Endothelial cell of umbilical vein (primary cell): ENCODE measurements at regions not wholly inside any gene's neighbourhood (a gene's known extent, or its start where the extent isn't known, plus 50 kb on each side); places are given as distances from the start of the nearest gene placed in this dataset.

Experiments
- BruUV-seq: library from RNA; stranded (reverse); fragments of 400-500 nt; replicated peaks from 2 replicates; lab custom pipeline; 2021; lab: Mats Ljungman, UMichigan
- CTCF ChIA-PET: fragments of 300-600, 350-600 bp; sonication (Branson Sonifier 250); formaldehyde crosslinking; loops from one replicate; lab custom pipeline; 2021; ENCODE audit warnings: antibody characterized with exemption, inconsistent platforms; lab: Charles Lee
- POLR2A ChIA-PET: fragments of 300-600, 350-600 bp; sonication (Branson Sonifier 250); formaldehyde crosslinking; loops from one replicate; lab custom pipeline; 2021; ENCODE audit warnings: antibody characterized with exemption, inconsistent platforms; lab: Charles Lee
- DNase-seq: peaks from one replicate; pipeline ENCODE4 v3.0.0-alpha.2; 2011; ENCODE audit warnings: low read depth, low spot score
- FAIRE-seq: peaks from 2 replicates; lab custom pipeline; 2011; peaks lifted over from hg19 to GRCh38; lab: Jason Lieb, UNC
- H2AFZ ChIP-seq: 2 replicates; pipeline ENCODE4 v1.6.0; 2012; ENCODE audit warnings: low read depth, low read length, control low read depth, inconsistent platforms
- H3K27ac ChIP-seq: 2 replicates; pipeline ENCODE4 v1.5.1; 2011; ENCODE audit warnings: low read depth, mild to moderate bottlenecking, control low read depth, low read length, moderate library complexity; ENCODE audit not compliant: insufficient read depth
- H3K27me3 ChIP-seq, 2 experiments: 2 replicates each; pipeline versions ENCODE4 v1.6.0 to v1.6.1; 2011; ENCODE audit warnings: low read length in 2 of 2, mixed read lengths in 1 of 2; ENCODE audit not compliant: control insufficient read depth in 2 of 2, insufficient read depth in 2 of 2
- H3K36me3 ChIP-seq, 2 experiments: 2 replicates in 1 of 2; 3 replicates in 1 of 2; pipeline ENCODE4 v1.5.1; 2011; ENCODE audit warnings: low read length in 2 of 2, mild to moderate bottlenecking in 1 of 2, moderate library complexity in 1 of 2; ENCODE audit not compliant: control insufficient read depth in 2 of 2, insufficient read depth in 2 of 2; ENCODE audit errors: extremely low read depth in 1 of 2
- H3K4me1 ChIP-seq: 3 replicates; pipeline ENCODE4 v1.5.1; 2011; ENCODE audit warnings: mild to moderate bottlenecking, low read length; ENCODE audit not compliant: control insufficient read depth, insufficient read depth; ENCODE audit errors: extremely low read depth
- H3K4me2 ChIP-seq: 2 replicates; pipeline ENCODE4 v1.6.1; 2011; ENCODE audit warnings: low read length, control low read depth, mixed read lengths; ENCODE audit not compliant: insufficient read depth
- H3K4me3 ChIP-seq, 3 experiments: fragments of 200-600 bp in 1 of 3; sonication (generic), shearing (Covaris generic) in 1 of 3; replicated peaks in 1 of 3; 2 replicates each; pipeline ENCODE4 v1.5.1; 2011 to 2016; ENCODE audit warnings: control low read depth in 3 of 3, low read length in 3 of 3, mild to moderate bottlenecking in 2 of 3, inconsistent platforms in 1 of 3, low read depth in 1 of 3, moderate library complexity in 1 of 3; ENCODE audit not compliant: insufficient read depth in 1 of 3
- H3K79me2 ChIP-seq: 2 replicates; pipeline ENCODE4 v1.6.0; 2012; ENCODE audit warnings: low read length, inconsistent platforms; ENCODE audit not compliant: control insufficient read depth, insufficient read depth
- H3K9ac ChIP-seq: replicated peaks from 2 replicates; pipeline ENCODE3; 2011; ENCODE audit warnings: low read length, control low read depth; ENCODE audit not compliant: insufficient read depth; ENCODE audit errors: extremely low read depth
- H3K9me1 ChIP-seq: replicated peaks from 3 replicates; pipeline ENCODE4 v1.6.0; 2011; ENCODE audit warnings: mild to moderate bottlenecking, low read length; ENCODE audit not compliant: control insufficient read depth, insufficient read depth; ENCODE audit errors: extremely low read depth
- H3K9me3 ChIP-seq: replicated peaks from 2 replicates; pipeline ENCODE4 v1.5.1; 2012; ENCODE audit warnings: low read length, inconsistent platforms; ENCODE audit not compliant: control insufficient read depth, insufficient read depth
- H4K20me1 ChIP-seq: replicated peaks from 2 replicates; pipeline ENCODE3; 2011; ENCODE audit warnings: mild to moderate bottlenecking, low read length; ENCODE audit not compliant: control insufficient read depth, insufficient read depth; ENCODE audit errors: extremely low read depth
- CTCF ChIP-seq, 2 donors: IDR thresholded peaks; 1 replicate in 1 of 2; 2 replicates in 1 of 2; pipeline ENCODE4 v1.5.1; 2011; ENCODE audit warnings: low read length in 2 of 2, mild to moderate bottlenecking in 2 of 2, moderate library complexity in 2 of 2, control low read depth in 1 of 2, inconsistent platforms in 1 of 2, low read depth in 1 of 2; ENCODE audit not compliant: insufficient read depth in 1 of 2; ENCODE audit errors: extremely low read depth in 1 of 2
- EZH2 ChIP-seq: IDR thresholded peaks from 2 replicates; pipeline ENCODE4 v1.6.1; 2012; ENCODE audit warnings: borderline replicate concordance, low read depth, mild to moderate bottlenecking, moderate library complexity, low read length, inconsistent platforms; ENCODE audit not compliant: severe bottlenecking
- FOS ChIP-seq: IDR thresholded peaks from 2 replicates; pipeline ENCODE4 v1.6.1; 2011; ENCODE audit warnings: mild to moderate bottlenecking, low read length, moderate library complexity, borderline replicate concordance; ENCODE audit not compliant: insufficient read depth
- GATA2 ChIP-seq: IDR thresholded peaks from 2 replicates; pipeline ENCODE4 v1.7.0; 2011; ENCODE audit warnings: low read depth, mild to moderate bottlenecking, moderate library complexity, mixed read lengths, low read length; ENCODE audit not compliant: insufficient read length, insufficient read depth
- JUN ChIP-seq: IDR thresholded peaks from 2 replicates; pipeline ENCODE4 v1.6.1; 2011; ENCODE audit warnings: borderline replicate concordance, low read depth; ENCODE audit not compliant: insufficient read length, insufficient read depth
- MAX ChIP-seq: IDR thresholded peaks from 2 replicates; pipeline ENCODE4 v1.6.1; 2011; ENCODE audit not compliant: insufficient read depth, insufficient read length
- MYC ChIP-seq: IDR thresholded peaks from one replicate; pipeline ENCODE4 v1.6.1; 2011; ENCODE audit warnings: mild to moderate bottlenecking, low read depth, low read length
- POLR2A ChIP-seq: IDR thresholded peaks from 2 replicates; pipeline ENCODE4 v1.6.1; 2012; ENCODE audit warnings: low read depth, mild to moderate bottlenecking, control low read depth, low read length
- POLR2AphosphoS5 ChIP-seq: IDR thresholded peaks from 2 replicates; pipeline ENCODE4 v1.6.1; 2012; ENCODE audit warnings: low read depth, mild to moderate bottlenecking, control low read depth, low read length, moderate library complexity; ENCODE audit not compliant: insufficient read depth
- dilution Hi-C: fragments of 300-500 bp; cut with MboI; formaldehyde crosslinking; loops from one replicate; pipeline ENCODE4 v1.15.0; 2019; ENCODE audit warnings: low sequenced_read_pairs; ENCODE audit not compliant: extremely low pct_ligation_motif_present
- intact Hi-C: fragments of 100-400 bp; cut with micrococcal nuclease; formaldehyde crosslinking; loops from one replicate; pipeline ENCODE4 v1.10.0; 2022

GRCh38 chr1:112337028-112337531, 58.9 kb upstream of the CTTNBP2NL start:
- Histone ChIP-seq H3K9me3 (no peaks in the 10 kb centered on the region), H3K36me3 (no peaks in the 10 kb centered on the region), H2AFZ (no peak overlapping the region), H3K9ac (no peak overlapping the region), H3K27me3 (peaks cover 15 to 24% of the 10 kb centered on the region in 2 experiments), H3K4me3 (no peak overlapping the region), H3K4me1 (no peaks in the 10 kb centered on the region), H3K4me2 (no peak overlapping the region), H3K9me1 (no peaks in the 10 kb centered on the region), H3K79me2 (no peaks in the 10 kb centered on the region), H4K20me1 (no peaks in the 10 kb centered on the region), H3K27ac (no peak overlapping the region)
- FAIRE-seq = peak; percentile 69
- intact Hi-C loops (loop anchor here (1.0 kb wide), 1 partner anchor 39 kb away; no protein-coding TSS in a partner anchor), dilution Hi-C loops (no loop called here)
- DNase-seq = peak; percentile 56
- no TSS peak for BruUV-seq
- TF ChIP-seq CTCF (IDR thresholded peaks at IDR 0.05; ENCODE audit: extremely low read depth in 1 of 2, insufficient read depth in 1 of 2, low read depth in 1 of 2, low read length in 2 of 2) (peak; percentile 60 to 81), EZH2 (no peak)
- CTCF ChIA-PET = interaction anchor here (0.5 to 4.7 kb wide), 23 partner anchors 9 to 855 kb away, joined by 3 to 95 read pairs (median 4); no protein-coding TSS in a partner anchor
- POLR2A ChIA-PET = no interaction called here

- H3K27ac ChIP-seq = no peak overlapping the region
- dilution Hi-C loops = no loop called here
- H3K9me3 ChIP-seq = no peaks in the 10 kb centered on the region
- H3K36me3 ChIP-seq = no peaks in the 10 kb centered on the region
- no peak overlapping the region for H3K4me2 ChIP-seq
- H3K9ac ChIP-seq = no peak overlapping the region
- DNase-seq = no peak
- no peak overlapping the region for H3K4me3 ChIP-seq
- intact Hi-C loops = no loop called here
- POLR2A ChIA-PET = no interaction called here
- H4K20me1 ChIP-seq = no peaks in the 10 kb centered on the region
- BruUV-seq = no TSS peak
- CTCF ChIA-PET = no interaction called here
- no peaks in the 10 kb centered on the region for H3K79me2 ChIP-seq
- FAIRE-seq = no peak
- H3K27me3 ChIP-seq = peaks cover 24 to 32% of the 10 kb centered on the region in 2 experiments
- H3K4me1 ChIP-seq = no peaks in the 10 kb centered on the region
- TF ChIP-seq GATA2 = no peak
- no peak for TF ChIP-seq CTCF (IDR thresholded peaks at IDR 0.05; ENCODE audit: extremely low read depth in 1 of 2, insufficient read depth in 1 of 2, low read depth in 1 of 2, low read length in 2 of 2)
- TF ChIP-seq POLR2AphosphoS5 = no peak
- no peak for TF ChIP-seq JUN
- TF ChIP-seq EZH2 = no peak
- no peak for TF ChIP-seq MYC
- TF ChIP-seq MAX = no peak
- TF ChIP-seq FOS = no peak
- no peak for TF ChIP-seq POLR2A
- H3K9me1 ChIP-seq = no peaks in the 10 kb centered on the region
- no peak overlapping the region for H2AFZ ChIP-seq
These were observed 54.0 kb upstream of the CTTNBP2NL start for GRCh38 chr1:112341986-112342385.
